ENCODE measurements at regions not wholly inside any gene's neighbourhood (a gene's known extent, or its start where the extent isn't known, plus 50 kb on each side); places are given as distances from the start of the nearest gene placed in this dataset.

DNA sequence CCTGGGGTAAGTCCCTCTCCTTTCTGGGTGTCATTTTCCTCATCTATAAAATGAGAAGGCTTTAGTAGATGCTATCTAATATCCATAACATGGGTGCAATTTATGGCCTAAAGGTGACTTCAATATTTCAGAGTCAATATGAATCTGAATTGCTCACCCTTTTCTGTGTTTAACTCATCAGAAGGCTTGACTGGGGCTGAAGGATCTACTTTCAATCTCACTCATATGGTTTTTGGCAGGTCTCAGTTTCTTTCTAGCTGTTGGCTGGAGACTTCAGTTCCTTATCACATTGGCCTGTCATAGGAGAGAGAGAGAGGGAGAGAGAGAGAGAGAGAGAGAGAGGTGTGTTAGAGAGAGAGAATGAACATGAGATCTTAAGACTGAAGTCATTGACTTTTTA, 343.7 kb upstream of the MEX3C start (continued):
- TF ChIP-seq, protein P1, sequence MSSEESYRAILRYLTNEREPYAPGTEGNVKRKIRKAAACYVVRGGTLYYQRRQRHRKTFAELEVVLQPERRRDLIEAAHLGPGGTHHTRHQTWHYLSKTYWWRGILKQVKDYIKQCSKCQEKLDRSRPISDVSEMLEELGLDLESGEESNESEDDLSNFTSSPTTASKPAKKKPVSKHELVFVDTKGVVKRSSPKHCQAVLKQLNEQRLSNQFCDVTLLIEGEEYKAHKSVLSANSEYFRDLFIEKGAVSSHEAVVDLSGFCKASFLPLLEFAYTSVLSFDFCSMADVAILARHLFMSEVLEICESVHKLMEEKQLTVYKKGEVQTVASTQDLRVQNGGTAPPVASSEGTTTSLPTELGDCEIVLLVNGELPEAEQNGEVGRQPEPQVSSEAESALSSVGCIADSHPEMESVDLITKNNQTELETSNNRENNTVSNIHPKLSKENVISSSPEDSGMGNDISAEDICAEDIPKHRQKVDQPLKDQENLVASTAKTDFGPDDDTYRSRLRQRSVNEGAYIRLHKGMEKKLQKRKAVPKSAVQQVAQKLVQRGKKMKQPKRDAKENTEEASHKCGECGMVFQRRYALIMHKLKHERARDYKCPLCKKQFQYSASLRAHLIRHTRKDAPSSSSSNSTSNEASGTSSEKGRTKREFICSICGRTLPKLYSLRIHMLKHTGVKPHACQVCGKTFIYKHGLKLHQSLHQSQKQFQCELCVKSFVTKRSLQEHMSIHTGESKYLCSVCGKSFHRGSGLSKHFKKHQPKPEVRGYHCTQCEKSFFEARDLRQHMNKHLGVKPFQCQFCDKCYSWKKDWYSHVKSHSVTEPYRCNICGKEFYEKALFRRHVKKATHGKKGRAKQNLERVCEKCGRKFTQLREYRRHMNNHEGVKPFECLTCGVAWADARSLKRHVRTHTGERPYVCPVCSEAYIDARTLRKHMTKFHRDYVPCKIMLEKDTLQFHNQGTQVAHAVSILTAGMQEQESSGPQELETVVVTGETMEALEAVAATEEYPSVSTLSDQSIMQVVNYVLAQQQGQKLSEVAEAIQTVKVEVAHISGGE (CRISPR knock-in tag; IDR thresholded peaks at IDR 0.05) = no peak
- no peak for TF ChIP-seq EHMT2 (IDR thresholded peaks at IDR 0.05)
- no peak for TF ChIP-seq FOXA1 (IDR thresholded peaks at IDR 0.05; ENCODE audit: borderline replicate concordance)
- no peak for TF ChIP-seq THRAP3 (IDR thresholded peaks at IDR 0.05; ENCODE audit: borderline replicate concordance)
- no peak for TF ChIP-seq MIER1 (IDR thresholded peaks at IDR 0.05; ENCODE audit: low read depth)
- TF ChIP-seq, protein P2, sequence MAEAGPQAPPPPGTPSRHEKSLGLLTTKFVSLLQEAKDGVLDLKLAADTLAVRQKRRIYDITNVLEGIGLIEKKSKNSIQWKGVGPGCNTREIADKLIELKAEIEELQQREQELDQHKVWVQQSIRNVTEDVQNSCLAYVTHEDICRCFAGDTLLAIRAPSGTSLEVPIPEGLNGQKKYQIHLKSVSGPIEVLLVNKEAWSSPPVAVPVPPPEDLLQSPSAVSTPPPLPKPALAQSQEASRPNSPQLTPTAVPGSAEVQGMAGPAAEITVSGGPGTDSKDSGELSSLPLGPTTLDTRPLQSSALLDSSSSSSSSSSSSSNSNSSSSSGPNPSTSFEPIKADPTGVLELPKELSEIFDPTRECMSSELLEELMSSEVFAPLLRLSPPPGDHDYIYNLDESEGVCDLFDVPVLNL (CRISPR knock-in tag; IDR thresholded peaks at IDR 0.05; ENCODE audit: low read depth) = no peak
- no peak for TF ChIP-seq U2AF2 (optimal IDR thresholded peaks at IDR 0.05; ENCODE audit: low read depth, low read length)

Data from K562 (cell line).